Small intestine (tissue), 7 donors: ENCODE measurements at regions not wholly inside any gene's neighbourhood (a gene's known extent, or its start where the extent isn't known, plus 50 kb on each side); places are given as distances from the start of the nearest gene placed in this dataset.
A peak's percentile ranks its signal among the peaks of the same experiment; 100 is the strongest.
"Not testable (repeated sequence)": the region's sequence is repeated elsewhere in the genome, so short reads cannot be mapped to it uniquely, and the experiment has no call there.

Source experiments
- DNase-seq, 2 donors: peaks; one replicate each; pipeline versions ENCODE4 v3.0.0 to v3.0.0-alpha.2; 2013
- FAIRE-seq: peaks from 2 replicates; lab custom pipeline; 2012; peaks lifted over from hg19 to GRCh38; lab: Jason Lieb, UNC
- H3K27ac ChIP-seq, 3 donors: one replicate each; pipeline ENCODE4 v1.5.1; 2013; ENCODE audit warnings: low read length in 2 of 3, mild to moderate bottlenecking in 2 of 3, control low read depth in 1 of 3, inconsistent platforms in 1 of 3, low read depth in 1 of 3, moderate library complexity in 1 of 3
- H3K27me3 ChIP-seq, 3 donors: one replicate each; pipeline ENCODE4 v1.6.1; 2013; ENCODE audit warnings: low read length in 3 of 3, inconsistent platforms in 1 of 3; ENCODE audit not compliant: control insufficient read depth in 3 of 3, insufficient read depth in 3 of 3
- H3K36me3 ChIP-seq, 3 donors: one replicate each; pipeline ENCODE4 v1.6.1; 2013; ENCODE audit warnings: low read length in 3 of 3, inconsistent platforms in 1 of 3, low read depth in 1 of 3, mild to moderate bottlenecking in 1 of 3, moderate library complexity in 1 of 3; ENCODE audit not compliant: control insufficient read depth in 3 of 3, insufficient read depth in 2 of 3
- H3K4me1 ChIP-seq, 3 donors: one replicate each; pipeline ENCODE4 v1.6.1; 2013; ENCODE audit warnings: low read length in 2 of 3, inconsistent platforms in 1 of 3, low read depth in 1 of 3, mild to moderate bottlenecking in 1 of 3, moderate library complexity in 1 of 3; ENCODE audit not compliant: control insufficient read depth in 3 of 3, insufficient read depth in 2 of 3
- H3K4me3 ChIP-seq, 3 donors: one replicate each; pipeline ENCODE4 v1.5.1; 2013; ENCODE audit warnings: low read length in 3 of 3, control low read depth in 1 of 3, inconsistent platforms in 1 of 3, low read depth in 1 of 3, mild to moderate bottlenecking in 1 of 3, moderate library complexity in 1 of 3
- H3K9me3 ChIP-seq, 2 donors: one replicate each; pipeline ENCODE4 v1.6.1; 2013; ENCODE audit warnings: low read depth in 1 of 2, low read length in 1 of 2; ENCODE audit not compliant: control insufficient read depth in 2 of 2, insufficient read depth in 1 of 2
- WGBS, 3 donors: extraction: QIAGEN DNeasy Blood & Tissue Kit; methylation state at CpG; one replicate each; pipeline ENCODE4 v1.1.7; 2013; 5-methylcytosine and 5-hydroxymethylcytosine counted together
- donor health status: healthy with polysubstance abuse.
- donor health status: control.
- donor health status: control.
- donor health status: Bipolar disorder and iron deficiency.
- donor health status: healthy.

DNA sequence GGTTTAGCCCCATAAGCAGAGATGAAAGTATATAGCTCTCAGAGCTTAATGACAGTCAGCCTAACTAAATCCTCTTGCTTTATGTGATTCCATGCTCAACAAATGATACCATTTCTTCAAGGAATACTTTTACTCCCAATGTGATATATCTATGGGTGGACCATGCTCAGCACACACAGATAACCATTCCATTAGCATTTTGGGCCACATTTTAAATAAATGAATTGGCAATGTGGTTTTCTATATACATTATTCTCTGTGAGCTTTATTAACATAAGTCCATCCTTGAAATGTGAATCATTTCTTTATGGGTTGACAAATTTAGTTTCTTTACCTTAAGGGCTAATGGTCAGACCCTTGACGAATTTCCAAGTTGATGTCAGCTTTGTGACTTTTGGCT is 329.3 kb upstream of the CITED2 start:
- no peaks in the 10 kb centered on the region for H3K36me3 ChIP-seq
- FAIRE-seq (no peak), DNase-seq (no peak)
- no peak overlapping the region for H3K4me3 ChIP-seq
- H3K4me1 ChIP-seq, result peaks cover 0 to 18% (median 6%) of the 10 kb centered on the region in 3 donors
- H3K27me3 ChIP-seq, result no peaks in the 10 kb centered on the region
- H3K9me3 ChIP-seq, result peaks cover 0 to 10% of the 10 kb centered on the region in 2 donors
- no peak overlapping the region for H3K27ac ChIP-seq
- 92 to 97% (median 97%) methylated on average over 1 of the region's 1 CpG for WGBS, 3 donors

DNA sequence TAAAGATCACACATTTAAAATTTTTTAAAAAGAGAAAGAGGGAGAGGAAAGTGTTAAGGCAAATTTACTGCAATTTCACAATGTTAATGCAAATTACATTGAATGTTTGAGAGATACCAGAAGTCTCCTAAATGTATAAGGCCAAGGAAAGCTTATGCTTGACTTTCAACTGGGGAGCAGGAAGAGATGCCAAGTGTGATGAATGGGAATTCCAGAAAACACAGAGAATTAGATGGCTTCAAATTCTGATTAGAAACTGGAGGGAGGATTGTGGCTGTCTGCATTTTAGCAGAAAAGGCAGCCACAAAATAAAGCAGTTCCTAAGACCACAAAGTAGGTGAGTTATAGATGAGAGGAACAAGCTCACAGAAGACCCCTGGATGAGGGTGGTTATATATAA is 328.3 kb upstream of the CITED2 start:
- DNase-seq (no peak), FAIRE-seq (no peak)
- peaks cover 0 to 10% of the 10 kb centered on the region in 2 donors for H3K9me3 ChIP-seq
- no peaks in the 10 kb centered on the region for H3K27me3 ChIP-seq
- H3K27ac ChIP-seq, result no peak overlapping the region
- H3K4me3 ChIP-seq, result no peak overlapping the region
- H3K36me3 ChIP-seq, result no peaks in the 10 kb centered on the region
- H3K4me1 ChIP-seq, result peaks cover 0 to 13% (median 0%) of the 10 kb centered on the region in 3 donors

DNA sequence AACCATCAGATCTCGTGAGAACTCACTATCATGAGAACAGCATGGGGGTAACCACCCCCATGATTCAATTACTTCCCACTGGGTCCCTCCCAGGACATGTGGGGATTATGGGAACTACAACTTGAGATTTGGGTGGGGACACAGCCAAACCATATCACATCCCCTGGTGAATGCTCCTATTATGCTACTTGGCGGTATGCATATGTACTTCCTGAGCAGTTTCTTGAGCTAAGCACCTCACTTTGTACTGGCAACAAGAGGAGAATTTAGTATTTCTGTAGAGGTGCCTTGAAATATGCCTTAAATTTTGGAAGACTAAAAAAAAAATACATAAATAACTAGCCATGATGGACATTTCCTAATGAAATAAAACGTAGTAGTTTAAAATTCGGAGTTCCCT is 327.2 kb upstream of the CITED2 start:
- 92 to 96% (median 94%) methylated on average over 4 of the region's 4 CpGs for WGBS, 3 donors
- no peak for DNase-seq
- H3K36me3 ChIP-seq, result no peaks in the 10 kb centered on the region
- FAIRE-seq, result no peak
- peaks cover 0 to 10% of the 10 kb centered on the region in 2 donors for H3K9me3 ChIP-seq
- peaks cover 0 to 10% (median 0%) of the 10 kb centered on the region in 3 donors for H3K4me1 ChIP-seq
- no peak overlapping the region for H3K4me3 ChIP-seq
- H3K27ac ChIP-seq, result no peak overlapping the region
- no peaks in the 10 kb centered on the region for H3K27me3 ChIP-seq

DNA sequence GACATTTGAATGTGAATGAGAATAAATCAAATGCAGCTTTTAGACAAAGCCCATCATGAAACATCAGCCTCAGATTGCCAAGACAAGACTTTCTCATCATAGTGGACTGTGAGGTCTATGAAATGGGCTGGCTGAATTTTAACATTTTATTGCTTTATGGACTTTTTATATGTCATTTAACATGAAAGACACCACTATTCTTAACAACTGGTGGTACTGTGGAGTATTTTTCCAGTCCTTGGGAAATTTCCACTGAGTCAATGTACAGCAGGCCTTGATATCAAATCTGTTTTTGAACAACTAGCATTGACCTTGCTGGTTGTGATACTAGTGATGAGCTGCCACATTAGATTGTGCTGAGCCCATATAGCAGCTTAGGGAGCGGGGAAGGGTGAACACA is 326.6 kb upstream of the CITED2 start:
- no peak for DNase-seq
- no peaks in the 10 kb centered on the region for H3K27me3 ChIP-seq
- WGBS, 3 donors, result 92 to 100% (median 94%) methylated on average over 1 of the region's 1 CpG
- H3K9me3 ChIP-seq, result peaks cover 0 to 9% of the 10 kb centered on the region in 2 donors
- no peak for FAIRE-seq
- peaks cover 0 to 8% (median 0%) of the 10 kb centered on the region in 3 donors for H3K4me1 ChIP-seq
- no peak overlapping the region for H3K4me3 ChIP-seq
- H3K27ac ChIP-seq, result no peak overlapping the region
- H3K36me3 ChIP-seq, result no peaks in the 10 kb centered on the region

DNA sequence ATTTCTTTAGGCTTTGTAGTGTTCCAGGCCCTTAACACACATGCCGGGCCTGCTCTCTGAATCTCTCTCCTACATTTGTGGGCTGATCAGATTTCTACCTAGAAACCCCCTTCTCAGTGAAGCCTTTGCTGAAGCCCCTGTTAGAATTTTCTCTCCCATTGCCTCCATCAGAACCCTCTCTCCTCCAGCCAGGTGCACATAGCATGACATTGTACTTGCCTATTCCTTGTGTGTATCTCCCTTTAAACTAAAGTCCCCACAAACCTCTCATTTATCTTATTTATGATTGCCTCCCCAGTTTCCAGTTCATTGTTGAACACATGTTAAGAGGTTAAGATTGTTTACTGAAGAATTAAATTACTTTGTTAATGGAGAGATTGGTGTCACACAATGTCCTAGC is 325.5 kb upstream of the CITED2 start:
- FAIRE-seq (no peak), DNase-seq (no peak)
- H3K9me3 ChIP-seq, result no peaks in the 10 kb centered on the region
- no peaks in the 10 kb centered on the region for H3K27me3 ChIP-seq
- peaks cover 0 to 8% (median 0%) of the 10 kb centered on the region in 3 donors for H3K4me1 ChIP-seq
- H3K36me3 ChIP-seq, result no peaks in the 10 kb centered on the region
- 94 to 100% (median 100%) methylated on average over 1 of the region's 1 CpG for WGBS, 3 donors
- H3K27ac ChIP-seq, result no peak overlapping the region
- H3K4me3 ChIP-seq, result no peak overlapping the region

DNA sequence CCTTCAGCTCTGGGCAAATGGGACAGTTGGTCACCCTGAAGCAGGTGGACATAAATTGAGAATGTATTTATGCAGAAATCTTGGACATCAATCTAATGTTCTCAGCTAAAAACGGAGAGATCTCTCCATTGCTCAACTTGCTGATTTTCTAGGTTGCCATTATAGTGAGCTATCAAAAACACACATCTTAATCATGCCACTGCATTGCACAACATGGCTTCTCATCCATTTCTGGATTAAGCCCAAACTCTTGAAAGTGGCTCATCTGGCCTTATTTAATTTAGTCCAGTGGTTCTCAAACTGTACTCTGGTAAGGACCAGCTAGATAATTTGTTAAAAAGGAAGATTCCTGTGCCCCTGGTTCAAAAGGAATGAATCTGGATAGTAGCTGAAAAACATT is 324.9 kb upstream of the CITED2 start:
- no peak for FAIRE-seq
- no peak for DNase-seq
- Histone ChIP-seq H3K4me1 (peaks cover 0 to 8% (median 0%) of the 10 kb centered on the region in 3 donors), H3K9me3 (no peaks in the 10 kb centered on the region), H3K27ac (no peak overlapping the region), H3K36me3 (no peaks in the 10 kb centered on the region), H3K4me3 (no peak overlapping the region), H3K27me3 (no peaks in the 10 kb centered on the region)
- 80 to 84% (median 84%) methylated on average over 1 of the region's 1 CpG for WGBS, 3 donors

DNA sequence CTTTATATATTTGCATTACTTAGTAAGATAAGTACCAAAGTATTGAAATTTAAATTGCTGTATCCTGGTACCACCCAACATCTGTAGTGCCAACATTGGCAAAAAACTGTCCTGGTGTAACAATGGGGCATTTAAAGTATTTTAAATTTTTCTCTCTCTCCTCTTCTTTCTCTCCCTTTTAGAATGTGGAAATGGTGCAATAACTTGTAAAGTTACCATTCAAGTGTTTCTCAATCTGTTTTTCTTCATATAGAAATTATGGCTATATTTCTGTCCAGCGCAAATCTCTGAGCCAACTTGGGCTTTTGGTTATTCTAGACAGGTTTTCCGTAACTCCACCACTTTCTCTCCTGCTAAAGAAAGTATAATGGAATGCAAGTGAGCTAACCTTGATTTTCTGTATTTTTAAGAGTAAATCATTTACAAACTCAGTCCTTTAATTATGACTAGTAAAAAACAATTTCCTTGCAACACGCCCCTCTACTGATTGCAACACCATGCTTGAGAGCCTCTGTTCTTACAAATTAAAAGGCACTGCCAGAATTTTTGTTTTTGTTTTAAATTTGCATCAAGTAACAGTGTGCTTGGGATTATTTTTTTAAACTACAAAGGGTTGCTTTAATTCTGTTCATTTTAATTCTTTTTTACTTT is 324.2 kb upstream of the CITED2 start:
- FAIRE-seq, result no peak
- peak in 1 of 2 donors; percentile 61 for DNase-seq
- Histone ChIP-seq H3K4me1 (peaks cover 0 to 8% (median 0%) of the 10 kb centered on the region in 3 donors), H3K27me3 (no peaks in the 10 kb centered on the region), H3K36me3 (no peaks in the 10 kb centered on the region), H3K27ac (no peak overlapping the region), H3K4me3 (no peak overlapping the region), H3K9me3 (no peaks in the 10 kb centered on the region)
- 68 to 72% (median 70%) methylated on average over 3 of the region's 3 CpGs for WGBS, 3 donors

DNA sequence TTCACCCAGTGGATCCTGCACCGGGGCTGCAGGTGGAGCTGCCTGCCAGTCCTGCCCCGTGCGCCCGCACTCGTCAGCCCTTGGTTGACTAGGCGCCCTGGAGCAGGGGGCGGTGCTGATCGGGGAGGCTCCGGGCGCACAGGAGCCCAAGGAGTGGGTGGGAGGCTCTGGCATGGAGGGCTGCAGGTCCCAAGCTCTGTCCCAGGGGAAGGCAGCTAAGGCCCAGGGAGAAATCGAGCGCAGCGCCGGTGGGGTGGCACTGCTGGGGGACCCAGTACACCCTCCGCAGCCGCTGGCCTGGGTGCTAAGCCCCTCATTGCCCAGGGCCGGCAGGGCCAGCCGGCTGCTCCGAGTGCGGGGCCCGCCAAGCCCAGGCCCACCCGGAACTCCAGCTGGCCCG is 323.4 kb upstream of the CITED2 start:
- H3K36me3 ChIP-seq, H3K9me3 ChIP-seq, H3K27me3 ChIP-seq, H3K4me3 ChIP-seq, DNase-seq, H3K4me1 ChIP-seq, FAIRE-seq, H3K27ac ChIP-seq: not testable (repeated sequence)
- WGBS, 3 donors, result 92 to 97% (median 96%) methylated on average over 15 to 23 of the region's 23 CpGs

DNA sequence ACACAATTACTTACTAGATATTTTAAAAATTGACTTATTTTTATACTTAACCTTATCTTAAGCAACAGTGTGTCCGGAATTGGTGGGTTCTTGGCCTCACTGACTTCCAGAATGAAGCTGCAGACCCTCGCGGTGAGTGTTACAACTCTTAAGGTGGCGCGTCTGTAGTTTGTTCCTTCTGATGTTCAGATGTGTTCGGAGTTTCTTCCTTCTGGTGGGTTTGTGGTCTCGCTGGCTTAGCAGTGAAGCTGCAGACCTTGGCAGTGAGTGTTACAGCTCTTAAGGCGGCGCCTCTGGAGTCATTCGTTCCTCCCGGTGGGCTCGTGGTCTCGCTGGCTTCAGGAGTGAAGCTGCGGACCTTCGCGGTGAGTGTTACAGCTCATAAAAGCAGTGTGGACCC is 322.5 kb upstream of the CITED2 start:
- not testable (repeated sequence) for H3K4me3 ChIP-seq, H3K4me1 ChIP-seq, H3K27ac ChIP-seq, DNase-seq, FAIRE-seq, H3K36me3 ChIP-seq, H3K27me3 ChIP-seq, H3K9me3 ChIP-seq
- 90 to 95% (median 92%) methylated on average over 16 of the region's 16 CpGs for WGBS, 3 donors
